SK-N-SH treated with all-trans-retinoic acid at 6 μM for 48 hours (cell line): ENCODE measurements at regions not wholly inside any gene's neighbourhood (a gene's known extent, or its start where the extent isn't known, plus 50 kb on each side); places are given as distances from the start of the nearest gene placed in this dataset.

ENCODE experiments used
- BACH2 ChIP-seq: fragments of 250-450 bp; sonication (Bioruptor Pico); IDR thresholded peaks from 2 replicates; pipeline ENCODE4 v1.9.0; 2021; ENCODE audit warnings: mild to moderate bottlenecking, borderline replicate concordance
- CREB5 ChIP-seq: fragments of 250-450 bp; sonication (Bioruptor Pico); IDR thresholded peaks from 2 replicates; pipeline ENCODE4 v1.5.1; 2020; ENCODE audit warnings: low read depth, mild to moderate bottlenecking, moderate library complexity
- CSDC2 ChIP-seq: fragments of 250-450 bp; sonication (Bioruptor Pico); IDR thresholded peaks from 2 replicates; pipeline ENCODE4 v1.5.0; 2020; ENCODE audit warnings: mild to moderate bottlenecking, moderate library complexity
- GLIS3 ChIP-seq: fragments of 250-450 bp; sonication (Bioruptor Pico); IDR thresholded peaks from 2 replicates; pipeline ENCODE4 v1.5.0; 2020; ENCODE audit warnings: mild to moderate bottlenecking, moderate library complexity
- OSR1 ChIP-seq: fragments of 250-450 bp; sonication (Bioruptor Pico); IDR thresholded peaks from 2 replicates; pipeline ENCODE4 v1.8.0; 2022; ENCODE audit warnings: moderate library complexity, mild to moderate bottlenecking, inconsistent platforms
- PATZ1 ChIP-seq: fragments of 250-450 bp; sonication (Bioruptor Pico); IDR thresholded peaks from 2 replicates; pipeline ENCODE4 v1.8.0; 2020; ENCODE audit warnings: mild to moderate bottlenecking, moderate library complexity, borderline replicate concordance
- RARB ChIP-seq: fragments of 250-450 bp; sonication (Bioruptor Pico); IDR thresholded peaks from 2 replicates; pipeline ENCODE4 v1.8.0; 2021; ENCODE audit warnings: mild to moderate bottlenecking, moderate library complexity
- SNAI2 ChIP-seq: fragments of 250-450 bp; sonication (Bioruptor Pico); IDR thresholded peaks from 2 replicates; pipeline ENCODE4 v1.5.0; 2020; ENCODE audit warnings: mild to moderate bottlenecking, moderate library complexity
- ZC3H10 ChIP-seq: fragments of 250-450 bp; sonication (Bioruptor Pico); IDR thresholded peaks from 2 replicates; pipeline ENCODE4 v1.5.1; 2021; ENCODE audit warnings: mild to moderate bottlenecking, moderate library complexity
- ZFP3 ChIP-seq: fragments of 250-450 bp; sonication (Bioruptor Pico); IDR thresholded peaks from 2 replicates; pipeline ENCODE4 v1.5.0; 2020; ENCODE audit warnings: mild to moderate bottlenecking, moderate library complexity
- ZFP30 ChIP-seq: fragments of 450-650 bp; formaldehyde crosslinking; IDR thresholded peaks from 2 replicates; pipeline ENCODE4 v1.5.0; 2022; ENCODE audit warnings: mild to moderate bottlenecking, moderate library complexity

GRCh38 chr14:30385925-30386324 lies 173.0 kb upstream of the G2E3 start:
- TF ChIP-seq ZC3H10 (CRISPR knock-in tag), result no peak
- no peak for TF ChIP-seq CREB5 (CRISPR knock-in tag)
- TF ChIP-seq OSR1 (CRISPR knock-in tag), result no peak
- no peak for TF ChIP-seq GLIS3 (CRISPR knock-in tag)
- no peak for TF ChIP-seq BACH2 (CRISPR knock-in tag)
- no peak for TF ChIP-seq ZFP3 (CRISPR knock-in tag)
- no peak for TF ChIP-seq PATZ1 (CRISPR knock-in tag)
- no peak for TF ChIP-seq ZFP30 (CRISPR knock-in tag)
- no peak for TF ChIP-seq SNAI2 (CRISPR knock-in tag)
- TF ChIP-seq RARB (CRISPR knock-in tag), result no peak
- TF ChIP-seq CSDC2 (CRISPR knock-in tag), result no peak
